ELF-1 (cell line): ENCODE measurements at regions not wholly inside any gene's neighbourhood (a gene's known extent, or its start where the extent isn't known, plus 50 kb on each side); places are given as distances from the start of the nearest gene placed in this dataset.
"Not testable (repeated sequence)": the region's sequence is repeated elsewhere in the genome, so short reads cannot be mapped to it uniquely, and the experiment has no call there.

ENCODE experiments used
- DNase-seq: peaks from one replicate; pipeline ENCODE4 v3.0.0-alpha.2; 2016; ENCODE audit warnings: low read depth, low spot score

GRCh38 chrX:89539150-89539549, 382.6 kb upstream of the TGIF2LX start:
- not testable (repeated sequence) for DNase-seq

GRCh38 chrX:89557146-89557545, 364.6 kb upstream of the TGIF2LX start:
- DNase-seq = not testable (repeated sequence)

GRCh38 chrX:89562079-89562478, 359.6 kb upstream of the TGIF2LX start:
- DNase-seq = not testable (repeated sequence)

DNA sequence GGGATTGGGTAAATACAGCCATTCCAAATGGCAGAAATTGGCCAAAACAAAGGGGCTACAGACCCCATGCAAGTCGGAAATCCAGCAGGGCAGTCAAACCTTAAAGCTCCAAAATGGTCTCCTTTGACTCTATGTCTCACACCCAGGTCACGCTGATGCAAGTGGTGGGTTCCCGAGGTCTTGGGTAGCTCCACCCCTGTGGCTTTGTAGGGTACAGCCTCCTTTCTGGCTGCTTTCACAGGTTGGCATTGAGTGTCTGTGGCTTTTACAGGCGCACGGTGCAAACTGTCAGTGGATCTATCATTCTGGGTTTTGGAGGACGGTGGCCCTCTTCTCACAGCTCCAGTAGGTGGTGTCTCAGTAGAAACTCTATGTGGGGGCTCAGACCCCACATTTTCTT, 358.6 kb upstream of the TGIF2LX start:
- not testable (repeated sequence) for DNase-seq

GRCh38 chrX:89567787-89568186, 353.9 kb upstream of the TGIF2LX start:
- DNase-seq = not testable (repeated sequence)

GRCh38 chrX:89581868-89582267, 339.8 kb upstream of the TGIF2LX start:
- not testable (repeated sequence) for DNase-seq

GRCh38 chrX:89631858-89632257, 289.9 kb upstream of the TGIF2LX start:
- peak; percentile 14 for DNase-seq

GRCh38 chrX:89635887-89636286, 285.8 kb upstream of the TGIF2LX start:
- DNase-seq = peak; percentile 59

DNA sequence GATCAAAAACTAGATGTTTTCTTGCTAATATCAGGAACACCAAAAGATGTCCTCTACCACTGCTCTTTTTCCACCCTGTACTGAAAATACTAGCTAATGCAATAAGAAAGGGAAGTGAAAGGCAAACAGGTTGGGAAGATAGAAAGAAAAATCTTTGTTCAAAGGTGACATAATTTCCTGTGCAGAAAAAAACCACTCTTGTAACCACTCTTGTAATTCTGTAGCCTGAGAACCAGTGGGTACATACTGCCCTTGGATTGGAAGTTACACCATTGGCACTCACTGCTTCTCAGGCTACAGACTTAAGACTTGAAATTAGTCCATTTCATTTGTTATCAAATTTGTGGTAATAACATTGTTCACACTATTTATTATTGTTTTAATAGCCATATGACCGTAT, 263.0 kb upstream of the TGIF2LX start:
- DNase-seq = not testable (repeated sequence)

DNA sequence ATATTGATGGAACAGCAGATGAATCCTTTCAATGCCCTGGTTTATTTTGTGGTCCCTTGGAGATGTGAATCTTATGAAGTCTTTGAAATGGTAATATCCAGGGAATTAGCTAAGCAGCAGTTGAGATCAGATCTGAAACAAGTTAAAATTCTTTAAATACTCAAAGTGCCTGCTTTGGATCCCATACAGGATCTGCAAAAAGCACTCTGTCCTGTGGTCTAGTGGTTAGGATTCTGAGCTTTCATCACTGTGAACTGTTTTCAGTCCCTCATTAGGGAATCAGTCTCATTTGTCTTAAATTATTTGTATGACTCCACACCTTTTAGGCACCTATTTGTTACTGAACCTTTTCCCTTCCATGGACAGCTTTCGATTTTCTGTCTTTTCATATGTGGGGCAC, 215.2 kb upstream of the TGIF2LX start:
- DNase-seq = peak; percentile 27

DNA sequence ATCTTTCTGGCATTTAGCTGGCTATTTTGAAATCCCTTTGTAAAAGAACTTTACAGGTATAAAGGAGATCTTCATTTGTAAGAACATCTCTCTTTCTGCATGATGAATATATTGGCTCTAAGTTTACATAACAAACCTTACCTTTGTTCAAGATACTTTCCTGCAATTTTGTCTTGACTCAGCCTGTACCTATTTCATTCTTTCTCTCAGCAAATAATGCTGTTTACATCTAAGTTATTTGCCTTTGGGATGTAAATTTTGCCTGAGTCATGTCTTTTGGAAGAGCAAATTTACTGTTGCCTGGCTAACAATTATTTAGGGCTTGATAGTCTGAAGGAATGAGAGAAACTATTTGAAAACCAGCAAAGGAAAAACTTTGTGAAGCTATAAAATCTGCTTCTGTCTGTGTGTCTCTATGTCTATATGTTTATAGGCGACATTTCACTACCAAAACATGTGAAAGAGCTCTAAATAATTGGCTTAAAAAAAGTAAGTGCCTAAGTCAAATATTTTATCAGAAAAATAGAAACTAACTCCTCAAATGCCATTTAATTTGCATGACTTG, 214.3 kb upstream of the TGIF2LX start:
- DNase-seq = not testable (repeated sequence)

DNA sequence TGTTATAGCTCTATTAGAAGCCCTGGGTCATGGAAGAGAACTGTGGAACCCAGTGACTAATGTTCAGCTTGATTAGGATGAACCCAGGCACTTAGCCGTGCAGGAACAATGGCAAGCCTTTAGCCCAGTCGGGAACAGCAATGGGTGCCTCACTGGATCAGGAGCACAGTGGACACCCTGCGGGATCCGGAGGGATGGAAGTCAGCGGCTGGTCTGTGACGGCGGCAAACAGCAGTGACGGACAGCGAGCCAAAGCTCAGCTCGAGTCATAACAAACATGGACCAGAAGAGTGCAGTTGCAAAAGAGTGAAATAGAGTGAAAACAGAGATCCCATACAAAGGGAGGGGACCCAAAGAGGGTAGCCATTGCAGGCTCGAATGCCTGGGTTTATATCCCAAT, 187.3 kb upstream of the TGIF2LX start:
- DNase-seq = not testable (repeated sequence)

DNA sequence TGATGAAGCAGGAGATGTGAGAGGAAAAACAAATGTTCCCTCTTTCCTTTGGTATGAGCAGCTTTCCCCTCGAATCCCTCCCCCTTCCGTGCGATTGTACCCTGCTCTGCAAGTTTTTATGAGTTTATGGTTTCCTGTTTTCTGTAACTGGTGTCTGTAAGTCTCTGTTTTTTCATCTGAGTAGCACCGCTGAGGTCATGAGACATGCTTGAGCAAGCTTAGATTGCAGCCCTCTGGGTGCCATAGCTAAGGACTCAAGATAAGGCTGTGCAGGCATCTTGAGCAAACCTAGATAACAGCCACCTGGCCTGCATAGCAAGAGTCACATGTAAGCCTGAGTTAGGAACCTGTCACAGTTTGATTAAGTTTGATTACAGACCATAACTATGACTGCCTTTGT, 165.2 kb upstream of the TGIF2LX start:
- DNase-seq = not testable (repeated sequence)

GRCh38 chrX:89757767-89758166, 163.9 kb upstream of the TGIF2LX start:
- DNase-seq = not testable (repeated sequence)

- not testable (repeated sequence) for DNase-seq
Measured at GRCh38 chrX:89759076-89759685, 162.5 kb upstream of the TGIF2LX start.

GRCh38 chrX:89771639-89772038, 150.1 kb upstream of the TGIF2LX start:
- not testable (repeated sequence) for DNase-seq

- not testable (repeated sequence) for DNase-seq
Measured at GRCh38 chrX:89811440-89811839, 110.3 kb upstream of the TGIF2LX start.

- DNase-seq = not testable (repeated sequence)
Measured at GRCh38 chrX:89839723-89840122, 82.0 kb upstream of the TGIF2LX start.

GRCh38 chrX:89871662-89872061, 50.0 kb upstream of the TGIF2LX start:
- peak; percentile 66 for DNase-seq
